ENCODE measurements at regions not wholly inside any gene's neighbourhood (a gene's known extent, or its start where the extent isn't known, plus 50 kb on each side); places are given as distances from the start of the nearest gene placed in this dataset.

DNA sequence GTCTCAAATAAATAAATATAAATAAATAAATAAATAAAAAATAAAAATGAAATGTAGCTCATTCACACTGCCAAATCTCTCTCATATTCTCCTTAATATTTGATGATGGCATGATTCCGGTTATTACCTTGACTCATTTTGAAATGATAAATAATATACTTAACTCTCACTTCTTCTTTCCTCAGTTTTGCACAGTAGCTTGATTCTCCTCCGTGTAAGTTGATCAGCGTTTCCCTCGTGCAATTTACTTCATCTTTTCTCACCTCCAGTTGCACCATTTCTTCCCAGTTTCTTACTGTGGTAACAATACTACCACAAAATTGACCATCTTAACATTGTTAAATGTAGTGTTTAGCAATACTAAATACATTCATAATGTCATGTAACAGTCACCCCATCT is 111.6 kb downstream of the RIPK4 start:
- TF ChIP-seq CTCF (IDR thresholded peaks at IDR 0.05; ENCODE audit: low read depth, low read length) (no peak), EZH2phosphoT487 (IDR thresholded peaks at IDR 0.05; ENCODE audit: low read depth) (no peak)
